Activated naive CD4-positive, alpha-beta T cell treated with anti-CD3 and anti-CD28 coated beads for 36 hours (primary cell): ENCODE measurements at regions not wholly inside any gene's neighbourhood (a gene's known extent, or its start where the extent isn't known, plus 50 kb on each side); places are given as distances from the start of the nearest gene placed in this dataset.
"Not testable (repeated sequence)": the region's sequence is repeated elsewhere in the genome, so short reads cannot be mapped to it uniquely, and the experiment has no call there.

Experiments used
- CTCF ChIA-PET: fragments of 350-600 bp; sonication (Branson Sonifier 250); formaldehyde crosslinking; loops from one replicate; lab custom pipeline; 2021; ENCODE audit warnings: antibody characterized with exemption; lab: Charles Lee
- DNase-seq: peaks from one replicate; pipeline ENCODE4 v3.0.0-alpha.2; 2020
- H3K27ac Mint-ChIP-seq: one replicate; pipeline ENCODE4 v1.8.0; 2021; ENCODE audit warnings: mild to moderate bottlenecking, mixed read lengths
- H3K27me3 Mint-ChIP-seq: one replicate; pipeline ENCODE4 v1.8.0; 2021; ENCODE audit warnings: low read depth, mixed read lengths
- H3K36me3 Mint-ChIP-seq: one replicate; pipeline ENCODE4 v1.8.0; 2021; ENCODE audit warnings: low read depth, mixed read lengths
- H3K4me1 Mint-ChIP-seq: one replicate; pipeline ENCODE4 v1.8.0; 2021; ENCODE audit warnings: low read depth, mixed read lengths
- H3K4me3 Mint-ChIP-seq: one replicate; pipeline ENCODE4 v1.8.0; 2021; ENCODE audit warnings: mild to moderate bottlenecking, moderate library complexity, mixed read lengths
- H3K9me3 Mint-ChIP-seq: one replicate; pipeline ENCODE4 v1.8.0; 2021; ENCODE audit warnings: mixed read lengths
- intact Hi-C: fragments of 100-400 bp; cut with micrococcal nuclease; formaldehyde crosslinking; loops from one replicate; pipeline ENCODE4 v1.15.1; 2023

- Mint-ChIP-seq H3K36me3 (no peaks in the 10 kb centered on the region), H3K27ac (no peak overlapping the region), H3K4me3 (no peak overlapping the region), H3K9me3 (no peaks in the 10 kb centered on the region), H3K4me1 (no peaks in the 10 kb centered on the region), H3K27me3 (peaks cover 3% of the 10 kb centered on the region)
- intact Hi-C loops, result no loop called here
- CTCF ChIA-PET, result no interaction called here
- no peak for DNase-seq
Observed at GRCh38 chr17:45664921-45665320, 119.2 kb upstream of the CRHR1 start.

DNA sequence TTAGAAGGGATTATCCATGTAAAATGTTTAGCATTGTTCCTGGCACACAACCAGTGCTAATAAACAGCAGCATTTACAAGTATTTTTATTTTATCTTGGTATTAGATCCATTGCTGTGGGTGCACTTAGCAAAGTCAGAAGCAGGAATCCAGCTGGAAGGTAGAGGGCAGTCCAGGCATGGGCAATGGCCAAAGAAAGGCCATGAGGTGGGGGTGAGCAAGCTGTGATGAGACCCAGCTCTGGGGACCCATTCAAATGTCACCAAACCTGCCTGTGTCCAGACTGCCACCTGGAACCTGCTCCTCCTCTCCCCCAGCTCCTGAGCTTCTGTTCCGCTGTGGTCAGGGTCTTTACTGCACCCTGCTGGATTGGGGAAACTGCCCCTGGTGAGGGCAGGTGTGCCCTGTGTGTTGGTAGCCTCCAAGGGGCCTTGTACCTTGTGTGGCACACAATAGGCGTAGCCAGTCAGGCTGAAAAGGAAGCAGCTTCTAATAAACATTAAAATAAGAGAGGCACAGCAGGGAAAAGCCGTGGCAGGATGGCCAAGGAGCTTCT is 118.0 kb upstream of the CRHR1 start:
- Mint-ChIP-seq H3K4me3 (no peak overlapping the region), H3K27ac (no peak overlapping the region), H3K36me3 (no peaks in the 10 kb centered on the region), H3K4me1 (no peaks in the 10 kb centered on the region), H3K27me3 (peaks cover 3% of the 10 kb centered on the region), H3K9me3 (no peaks in the 10 kb centered on the region)
- no peak for DNase-seq
- intact Hi-C loops, result no loop called here
- CTCF ChIA-PET, result interaction anchor here (0.7 to 1.4 kb wide), 3 partner anchors 9 to 37 kb away, joined by 3 to 4 read pairs (median 3); no protein-coding TSS in a partner anchor

DNA sequence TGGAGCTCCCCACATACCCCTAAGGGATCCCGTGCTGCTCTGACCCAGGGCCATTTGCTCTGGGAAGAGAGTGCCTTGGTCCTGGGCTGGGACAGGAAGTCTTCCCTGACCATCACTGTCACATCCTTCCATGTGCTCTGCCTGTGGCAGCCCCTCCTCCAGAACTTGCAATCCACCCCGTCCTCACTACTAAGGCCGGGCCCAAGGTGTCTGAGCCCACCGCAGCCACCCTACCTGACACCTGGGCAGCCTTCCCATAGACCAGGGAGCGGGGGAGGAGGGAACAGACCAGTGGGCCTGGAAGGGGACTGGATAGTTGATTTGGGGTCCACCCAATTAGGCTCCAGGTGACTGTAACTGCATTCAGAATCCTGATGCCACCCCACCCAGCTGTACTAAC is 117.5 kb upstream of the CRHR1 start:
- CTCF ChIA-PET, result interaction anchor here (0.7 to 1.4 kb wide), 3 partner anchors 9 to 37 kb away, joined by 3 to 4 read pairs (median 3); no protein-coding TSS in a partner anchor
- intact Hi-C loops, result no loop called here
- Mint-ChIP-seq H3K4me1 (no peaks in the 10 kb centered on the region), H3K27me3 (peaks cover 3% of the 10 kb centered on the region), H3K27ac (no peak overlapping the region), H3K4me3 (no peak overlapping the region), H3K9me3 (no peaks in the 10 kb centered on the region), H3K36me3 (no peaks in the 10 kb centered on the region)
- DNase-seq, result no peak

DNA sequence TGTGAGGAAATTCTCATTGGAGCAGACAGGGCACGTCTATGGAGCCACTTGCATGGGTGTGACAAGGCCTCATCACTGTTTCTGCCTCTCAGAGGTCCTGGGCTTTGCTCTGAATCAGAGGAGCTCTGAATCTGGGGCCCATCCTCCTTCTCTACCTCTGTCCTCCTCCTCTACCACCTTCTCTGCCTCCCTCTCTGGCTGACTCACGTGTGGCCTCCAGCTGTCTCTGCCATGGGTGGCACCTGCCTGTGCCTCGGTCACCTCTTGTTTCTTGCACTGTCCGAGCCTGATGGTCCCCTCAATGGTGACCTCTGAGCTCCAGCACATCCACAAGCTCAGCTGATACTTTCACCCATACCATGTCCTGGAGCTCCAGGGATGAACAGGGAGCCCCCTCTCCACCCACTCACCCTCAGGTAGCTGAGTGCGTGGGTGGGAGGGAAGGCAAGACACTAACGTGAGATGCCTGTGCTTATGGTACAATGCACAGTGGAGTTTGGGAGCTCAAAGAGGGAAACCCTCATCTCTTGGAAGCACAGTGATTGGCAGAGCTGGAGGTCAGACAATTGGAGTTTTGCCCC is 116.4 kb upstream of the CRHR1 start:
- Mint-ChIP-seq H3K27me3 (no peaks in the 10 kb centered on the region), H3K9me3 (no peaks in the 10 kb centered on the region)
- CTCF ChIA-PET, result interaction anchor here (0.5 kb wide), 1 partner anchor 60 kb away, joined by 3 read pairs; no protein-coding TSS in a partner anchor

GRCh38 chr17:45668316-45668715 is 115.8 kb upstream of the CRHR1 start:
- Mint-ChIP-seq H3K4me3 (no peak overlapping the region), H3K36me3 (no peaks in the 10 kb centered on the region), H3K9me3 (peaks cover 1% of the 10 kb centered on the region), H3K4me1 (no peaks in the 10 kb centered on the region), H3K27ac (no peak overlapping the region), H3K27me3 (no peaks in the 10 kb centered on the region)
- intact Hi-C loops, result no loop called here
- CTCF ChIA-PET, result no interaction called here
- DNase-seq, result no peak

More for the DNA sequence above, 116.4 kb upstream of the CRHR1 start:
- Mint-ChIP-seq H3K36me3 (no peaks in the 10 kb centered on the region), H3K4me3 (no peak overlapping the region), H3K27ac (no peak overlapping the region), H3K4me1 (no peaks in the 10 kb centered on the region)
- DNase-seq, result no peak
- intact Hi-C loops, result no loop called here

DNA sequence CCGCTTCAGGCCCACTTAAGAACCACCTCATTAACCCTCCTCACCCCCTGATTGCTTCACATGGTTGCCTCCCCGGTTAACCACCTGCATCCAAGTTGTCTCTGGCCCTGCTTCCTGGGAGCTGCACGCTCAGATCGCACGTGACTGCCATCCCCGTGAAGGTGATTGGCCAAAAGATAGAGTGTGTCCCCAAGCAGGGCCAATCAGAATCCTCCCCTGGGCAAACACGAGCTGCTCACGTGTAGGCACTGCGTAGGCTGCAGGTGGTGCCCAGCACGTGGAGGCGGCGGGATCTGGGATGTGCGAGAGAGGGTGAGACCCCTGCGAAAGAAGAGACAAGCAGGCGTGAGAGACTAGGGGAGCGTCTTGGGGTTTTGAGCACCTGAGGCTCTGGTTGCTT is 111.8 kb upstream of the CRHR1 start:
- no peak overlapping the region for H3K4me3 Mint-ChIP-seq
- no peak overlapping the region for H3K27ac Mint-ChIP-seq
- peaks cover 1% of the 10 kb centered on the region for H3K9me3 Mint-ChIP-seq
- no peaks in the 10 kb centered on the region for H3K36me3 Mint-ChIP-seq
- H3K4me1 Mint-ChIP-seq, result no peaks in the 10 kb centered on the region
- CTCF ChIA-PET, result no interaction called here
- H3K27me3 Mint-ChIP-seq, result no peaks in the 10 kb centered on the region
- DNase-seq, result no peak
- intact Hi-C loops, result no loop called here

DNA sequence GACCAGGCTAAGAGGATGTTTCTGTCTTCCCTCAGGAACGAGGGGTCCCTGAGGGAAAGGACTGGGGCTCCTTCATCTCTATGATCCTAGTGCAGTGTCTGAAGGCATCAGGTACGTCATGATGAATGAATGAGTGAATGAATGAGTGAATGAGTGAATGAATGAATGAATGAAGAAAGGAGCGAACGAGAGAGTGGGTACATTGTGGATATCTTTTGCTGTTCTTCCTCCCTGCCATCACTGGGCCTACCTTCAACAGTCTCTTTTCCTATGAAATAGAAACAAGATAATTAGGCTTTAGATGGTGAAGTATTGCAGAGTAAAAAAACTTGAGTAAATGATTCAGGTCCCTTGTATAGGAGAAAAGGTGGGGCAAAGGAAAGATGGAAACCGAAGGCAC is 111.3 kb upstream of the CRHR1 start:
- intact Hi-C loops, result no loop called here
- H3K4me1 Mint-ChIP-seq, result no peaks in the 10 kb centered on the region
- peaks cover 1% of the 10 kb centered on the region for H3K9me3 Mint-ChIP-seq
- CTCF ChIA-PET, result no interaction called here
- DNase-seq, result no peak
- no peak overlapping the region for H3K4me3 Mint-ChIP-seq
- no peak overlapping the region for H3K27ac Mint-ChIP-seq
- no peaks in the 10 kb centered on the region for H3K27me3 Mint-ChIP-seq
- no peaks in the 10 kb centered on the region for H3K36me3 Mint-ChIP-seq

DNA sequence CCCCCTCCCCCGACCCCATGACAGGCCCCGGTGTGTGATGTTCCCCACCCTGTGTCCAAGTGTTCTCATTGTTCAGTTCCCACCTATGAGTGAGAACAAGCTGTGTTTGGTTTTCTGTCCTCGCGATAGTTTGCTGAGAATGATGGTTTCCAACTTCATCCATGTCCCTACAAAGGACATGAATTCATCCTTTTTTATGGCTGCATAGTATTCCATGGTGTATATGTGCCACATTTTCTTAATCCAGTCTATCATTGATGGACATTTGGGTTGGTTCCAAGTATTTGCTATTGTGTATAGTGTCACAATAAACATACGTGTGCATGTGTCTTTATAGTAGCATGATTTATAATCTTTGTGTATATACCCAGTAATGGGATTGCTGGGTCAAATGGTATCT is 110.4 kb upstream of the CRHR1 start:
- H3K36me3 Mint-ChIP-seq, H3K9me3 Mint-ChIP-seq, DNase-seq, H3K4me1 Mint-ChIP-seq, H3K27ac Mint-ChIP-seq, H3K4me3 Mint-ChIP-seq, CTCF ChIA-PET, H3K27me3 Mint-ChIP-seq, intact Hi-C loops: not testable (repeated sequence)

- Mint-ChIP-seq H3K27me3 (peaks cover 3% of the 10 kb centered on the region), H3K4me3 (no peak overlapping the region), H3K27ac (no peak overlapping the region), H3K9me3 (peaks cover 1% of the 10 kb centered on the region), H3K4me1 (no peaks in the 10 kb centered on the region), H3K36me3 (no peaks in the 10 kb centered on the region)
- intact Hi-C loops, result no loop called here
- CTCF ChIA-PET, result interaction anchor here (2.0 kb wide), 1 partner anchor 8 kb away, joined by 4 read pairs; no protein-coding TSS in a partner anchor
- no peak for DNase-seq
Observed at GRCh38 chr17:45675012-45675411, 109.1 kb upstream of the CRHR1 start.

DNA sequence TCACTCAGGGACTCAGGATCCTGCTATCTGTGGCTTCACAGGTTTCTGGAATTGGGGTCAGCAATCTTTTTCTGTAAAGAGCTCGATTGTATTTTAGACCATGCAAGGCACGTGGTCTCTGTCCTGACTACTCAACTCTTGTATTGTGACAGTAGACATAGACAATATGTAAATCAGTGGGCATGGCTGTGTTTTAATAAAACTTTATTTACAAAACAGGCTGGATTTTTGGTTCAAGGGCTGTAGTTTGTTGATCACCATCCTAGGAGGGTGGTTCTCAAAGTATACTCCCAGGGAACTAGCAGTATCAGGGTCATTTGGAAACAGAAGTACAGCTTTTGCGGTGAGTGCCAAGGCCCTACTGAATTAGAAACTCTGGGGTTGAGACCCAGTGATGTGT is 108.2 kb upstream of the CRHR1 start:
- Mint-ChIP-seq H3K27me3 (peaks cover 3% of the 10 kb centered on the region), H3K4me3 (no peak overlapping the region), H3K4me1 (no peaks in the 10 kb centered on the region), H3K27ac (no peak overlapping the region), H3K36me3 (no peaks in the 10 kb centered on the region), H3K9me3 (peaks cover 1% of the 10 kb centered on the region)
- intact Hi-C loops, result no loop called here
- CTCF ChIA-PET, result interaction anchor here (1.1 to 2.0 kb wide), 2 partner anchors 9 to 35 kb away, joined by 3 to 4 read pairs; no protein-coding TSS in a partner anchor
- no peak for DNase-seq

GRCh38 chr17:45676695-45677094 is 107.4 kb upstream of the CRHR1 start:
- CTCF ChIA-PET, result interaction anchor here (0.6 to 1.1 kb wide), 2 partner anchors 11 to 36 kb away, joined by 3 read pairs; no protein-coding TSS in a partner anchor

DNA sequence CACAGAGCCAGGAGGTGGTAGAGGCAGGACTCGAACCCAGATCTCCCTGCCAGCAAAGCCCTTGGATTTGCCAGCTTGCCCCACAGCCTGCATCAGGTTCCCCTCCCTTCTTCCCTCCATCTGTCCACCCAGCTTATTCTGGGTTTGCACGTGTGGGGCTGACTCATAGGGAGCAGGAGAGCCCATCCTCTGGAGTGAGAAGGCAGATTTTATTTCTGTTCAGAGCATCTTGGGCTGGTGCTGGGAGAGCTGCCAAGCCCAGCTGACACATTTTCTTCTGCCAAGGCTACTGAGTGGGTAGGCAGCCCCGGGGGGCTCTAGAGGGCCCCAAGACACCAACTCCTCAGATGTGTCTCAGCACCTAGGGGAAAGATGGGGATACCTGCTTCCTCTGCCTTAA is 106.3 kb upstream of the CRHR1 start:
- H3K4me3 Mint-ChIP-seq, result no peak overlapping the region
- intact Hi-C loops, result no loop called here
- CTCF ChIA-PET, result no interaction called here
- H3K4me1 Mint-ChIP-seq, result no peaks in the 10 kb centered on the region
- no peaks in the 10 kb centered on the region for H3K36me3 Mint-ChIP-seq
- peaks cover 1% of the 10 kb centered on the region for H3K9me3 Mint-ChIP-seq
- peaks cover 3% of the 10 kb centered on the region for H3K27me3 Mint-ChIP-seq
- no peak overlapping the region for H3K27ac Mint-ChIP-seq
- DNase-seq, result no peak

More at GRCh38 chr17:45676695-45677094, 107.4 kb upstream of the CRHR1 start:
- H3K36me3 Mint-ChIP-seq, result no peaks in the 10 kb centered on the region
- no peak for DNase-seq
- peaks cover 3% of the 10 kb centered on the region for H3K27me3 Mint-ChIP-seq
- H3K4me1 Mint-ChIP-seq, result no peaks in the 10 kb centered on the region
- H3K4me3 Mint-ChIP-seq, result no peak overlapping the region
- H3K9me3 Mint-ChIP-seq, result peaks cover 1% of the 10 kb centered on the region
- intact Hi-C loops, result no loop called here
- H3K27ac Mint-ChIP-seq, result no peak overlapping the region

- no peak overlapping the region for H3K27ac Mint-ChIP-seq
- no peaks in the 10 kb centered on the region for H3K4me1 Mint-ChIP-seq
- CTCF ChIA-PET, result no interaction called here
- H3K9me3 Mint-ChIP-seq, result no peaks in the 10 kb centered on the region
- peaks cover 3% of the 10 kb centered on the region for H3K27me3 Mint-ChIP-seq
- no peaks in the 10 kb centered on the region for H3K36me3 Mint-ChIP-seq
- no peak overlapping the region for H3K4me3 Mint-ChIP-seq
- intact Hi-C loops, result no loop called here
- DNase-seq, result no peak
Observed at GRCh38 chr17:45679426-45679825, 104.7 kb upstream of the CRHR1 start.
